H9 (cell line): ENCODE measurements at regions not wholly inside any gene's neighbourhood (a gene's known extent, or its start where the extent isn't known, plus 50 kb on each side); places are given as distances from the start of the nearest gene placed in this dataset.

ENCODE experiments used
- DNase-seq: peaks from one replicate; pipeline ENCODE4 v3.0.0-alpha.2; 2017
- H2AFZ ChIP-seq: one replicate; pipeline ENCODE4 v1.6.1; 2013; ENCODE audit warnings: mild to moderate bottlenecking, low read length, control low read depth, moderate library complexity
- H2AK5ac ChIP-seq: 2 replicates; pipeline ENCODE4 v1.6.1; 2013; ENCODE audit warnings: low read length, control low read depth, mixed read lengths; ENCODE audit not compliant: insufficient read length
- H2BK120ac ChIP-seq: one replicate; pipeline ENCODE4 v1.6.1; 2013; ENCODE audit warnings: low read depth, mild to moderate bottlenecking, low read length, control low read depth, inconsistent platforms; ENCODE audit not compliant: poor library complexity, severe bottlenecking
- H2BK12ac ChIP-seq: 2 replicates; pipeline ENCODE4 v1.6.1; 2013; ENCODE audit warnings: low read length, control low read depth, mixed read lengths, low read depth; ENCODE audit not compliant: insufficient read length
- H2BK15ac ChIP-seq: 2 replicates; pipeline ENCODE4 v1.6.1; 2013; ENCODE audit warnings: low read depth, low read length, control low read depth
- H2BK20ac ChIP-seq: one replicate; pipeline ENCODE4 v1.6.1; 2013; ENCODE audit warnings: low read depth, mild to moderate bottlenecking, low read length, control low read depth, inconsistent platforms; ENCODE audit not compliant: poor library complexity, severe bottlenecking
- H2BK5ac ChIP-seq: 2 replicates; pipeline ENCODE4 v1.6.1; 2013; ENCODE audit warnings: low read length, control low read depth, mixed read lengths; ENCODE audit not compliant: insufficient read length
- H3K14ac ChIP-seq: 2 replicates; pipeline ENCODE4 v1.6.1; 2013; ENCODE audit warnings: low read length, control low read depth; ENCODE audit not compliant: insufficient read depth
- H3K18ac ChIP-seq: 2 replicates; pipeline ENCODE4 v1.6.1; 2013; ENCODE audit warnings: low read depth, mild to moderate bottlenecking, mixed read lengths, low read length, control low read depth; ENCODE audit not compliant: insufficient read length
- H3K23ac ChIP-seq: 2 replicates; pipeline ENCODE4 v1.6.1; 2013; ENCODE audit warnings: low read length, control low read depth, mixed read lengths, low read depth; ENCODE audit not compliant: insufficient read length
- H3K23me2 ChIP-seq: 2 replicates; pipeline ENCODE4 v1.6.1; 2013; ENCODE audit warnings: low read depth, mild to moderate bottlenecking, mixed read lengths, low read length, control low read depth; ENCODE audit not compliant: insufficient read length, poor library complexity, severe bottlenecking
- H3K27ac ChIP-seq: 2 replicates; pipeline ENCODE4 v1.5.1; 2013; ENCODE audit warnings: low read length, control low read depth, mixed read lengths, low read depth; ENCODE audit not compliant: insufficient read length
- H3K27me3 ChIP-seq: 2 replicates; pipeline ENCODE4 v1.6.1; 2013; ENCODE audit warnings: low read length, control low read depth, inconsistent platforms; ENCODE audit not compliant: insufficient read depth
- H3K4ac ChIP-seq: 2 replicates; pipeline ENCODE4 v1.6.1; 2013; ENCODE audit warnings: low read depth, mild to moderate bottlenecking, control low read depth, inconsistent platforms, low read length, moderate library complexity
- H3K4me1 ChIP-seq: 2 replicates; pipeline ENCODE4 v1.6.1; 2013; ENCODE audit warnings: low read length, control low read depth, inconsistent platforms; ENCODE audit not compliant: insufficient read depth
- H3K4me2 ChIP-seq: 2 replicates; pipeline ENCODE4 v1.6.1; 2013; ENCODE audit warnings: low read length, control low read depth, mixed read lengths; ENCODE audit not compliant: insufficient read length, insufficient read depth
- H3K56ac ChIP-seq: 2 replicates; pipeline ENCODE4 v1.6.1; 2013; ENCODE audit warnings: low read depth, mild to moderate bottlenecking, mixed read lengths, low read length, control low read depth; ENCODE audit not compliant: insufficient read length
- H3K79me1 ChIP-seq: 2 replicates; pipeline ENCODE4 v1.6.1; 2013; ENCODE audit warnings: low read depth, mild to moderate bottlenecking, moderate library complexity, low read length, control low read depth, inconsistent platforms; ENCODE audit not compliant: insufficient read depth, poor library complexity, severe bottlenecking
- H3K79me2 ChIP-seq: 2 replicates; pipeline ENCODE4 v1.6.1; 2013; ENCODE audit warnings: low read length, control low read depth, inconsistent platforms; ENCODE audit not compliant: insufficient read depth
- H3K9ac ChIP-seq: 2 replicates; pipeline ENCODE4 v1.6.1; 2013; ENCODE audit warnings: low read length, control low read depth, mixed read lengths; ENCODE audit not compliant: insufficient read length; ENCODE audit errors: extremely low read depth
- H3K9me3 ChIP-seq: one replicate; pipeline ENCODE4 v1.6.1; 2013; ENCODE audit warnings: low read depth, low read length, inconsistent platforms; ENCODE audit not compliant: control insufficient read depth
- H3T11ph ChIP-seq: one replicate; pipeline ENCODE4 v1.6.1; 2013; ENCODE audit warnings: mild to moderate bottlenecking, low read length, control low read depth, inconsistent platforms
- H4K20me1 ChIP-seq: one replicate; pipeline ENCODE4 v1.6.1; 2013; ENCODE audit not compliant: control insufficient read depth, insufficient read length, insufficient read depth
- H4K5ac ChIP-seq: 2 replicates; pipeline ENCODE4 v1.6.1; 2013; ENCODE audit warnings: low read depth, mild to moderate bottlenecking, mixed read lengths, low read length, control low read depth; ENCODE audit not compliant: insufficient read length
- H4K8ac ChIP-seq: replicated peaks from 2 replicates; pipeline ENCODE4 v1.6.1; 2013; ENCODE audit warnings: low read length, control low read depth, mixed read lengths, low read depth; ENCODE audit not compliant: insufficient read length
- H4K91ac ChIP-seq: 2 replicates; pipeline ENCODE4 v1.6.1; 2013; ENCODE audit warnings: low read depth, mild to moderate bottlenecking, moderate library complexity, mixed read lengths, low read length, control low read depth; ENCODE audit not compliant: insufficient read length
- H3K27ac Mint-ChIP-seq, 3 experiments: 2 replicates in 2 of 3; 3 replicates in 1 of 3; pipeline ENCODE4 v1.8.0; 2020 to 2021; ENCODE audit warnings: mixed read lengths in 3 of 3, mild to moderate bottlenecking in 1 of 3, moderate library complexity in 1 of 3
- H3K27me3 Mint-ChIP-seq: 2 replicates; pipeline ENCODE4 v1.8.0; 2021; ENCODE audit warnings: low read depth, mild to moderate bottlenecking, moderate library complexity, mixed read lengths
- H3K36me3 Mint-ChIP-seq, 3 experiments: 2 replicates in 2 of 3; 3 replicates in 1 of 3; pipeline ENCODE4 v1.8.0; 2020 to 2021; ENCODE audit warnings: low read depth in 3 of 3, mixed read lengths in 3 of 3; ENCODE audit not compliant: insufficient read depth in 1 of 3
- H3K4me1 Mint-ChIP-seq, 2 experiments: 2 replicates each; pipeline ENCODE4 v1.8.0; 2020; ENCODE audit warnings: mixed read lengths in 2 of 2
- H3K4me3 Mint-ChIP-seq, 2 experiments: 2 replicates in 1 of 2; 3 replicates in 1 of 2; pipeline ENCODE4 v1.8.0; 2020 to 2021; ENCODE audit warnings: mild to moderate bottlenecking in 2 of 2, mixed read lengths in 2 of 2, moderate library complexity in 1 of 2
- H3K9me3 Mint-ChIP-seq, 2 experiments: 2 replicates in 1 of 2; 3 replicates in 1 of 2; pipeline ENCODE4 v1.8.0; 2020; ENCODE audit warnings: mild to moderate bottlenecking in 2 of 2, mixed read lengths in 2 of 2, moderate library complexity in 1 of 2
- WGBS: extraction: QIAGEN DNeasy Blood & Tissue Kit; methylation state at CpG from one replicate; pipeline ENCODE4 v1.1.7; 2013; ENCODE audit warnings: missing lambda C conversion rate, low lambda C conversion rate, mixed read lengths; ENCODE audit not compliant: insufficient read length; ENCODE audit errors: extremely low coverage; 5-methylcytosine and 5-hydroxymethylcytosine counted together
- TF ChIP-seq, protein P1 (sequence below): fragments of 200-600 bp; sonication (generic); conservative IDR thresholded peaks from 3 replicates; pipeline ENCODE4 v1.8.0; 2021; ENCODE audit warnings: antibody characterized with exemption, mild to moderate bottlenecking

DNA sequence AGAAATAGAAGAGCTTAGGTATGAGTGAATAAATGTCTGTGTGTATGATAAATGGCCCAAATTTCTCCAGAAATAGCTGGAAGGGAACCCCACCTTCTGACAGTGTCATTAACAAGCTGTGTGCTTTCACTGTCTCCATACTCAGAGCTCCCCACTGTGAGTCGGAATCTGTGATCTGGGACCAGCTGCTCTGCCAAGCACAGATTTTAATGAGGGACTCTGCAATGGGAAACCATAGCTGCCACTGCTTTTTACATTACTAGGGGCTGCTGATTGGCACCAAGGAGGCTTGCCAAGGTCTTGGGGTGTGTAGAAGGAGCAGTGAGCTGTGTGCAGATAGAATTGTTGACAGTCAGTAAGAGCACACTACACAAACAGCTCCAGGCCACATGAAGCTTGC lies 244.2 kb upstream of the CCDC196 start:
- H3K4me1 ChIP-seq: no peaks in the 10 kb centered on the region
- no peak for DNase-seq
- H2AK5ac ChIP-seq: no peak overlapping the region
- no peak overlapping the region for H2BK15ac ChIP-seq
- no peak overlapping the region for H3K27ac ChIP-seq
- Mint-ChIP-seq H3K36me3 (no peaks in the 10 kb centered on the region), H3K27ac (no peak overlapping the region), H3K4me3 (no peak overlapping the region), H3K9me3 (no peaks in the 10 kb centered on the region), H3K27me3 (peaks cover 9% of the 10 kb centered on the region), H3K4me1 (peaks cover 10 to 15% of the 10 kb centered on the region in 2 experiments)
- H3K56ac ChIP-seq: no peak overlapping the region
- no peak overlapping the region for H3K4me2 ChIP-seq
- H2AFZ ChIP-seq: no peak overlapping the region
- H3K9me3 ChIP-seq: no peaks in the 10 kb centered on the region
- no peaks in the 10 kb centered on the region for H3K79me1 ChIP-seq
- no peak overlapping the region for H3K4ac ChIP-seq
- no peak overlapping the region for H3K14ac ChIP-seq
- no peak overlapping the region for H3K23ac ChIP-seq
- TF ChIP-seq, protein P1, sequence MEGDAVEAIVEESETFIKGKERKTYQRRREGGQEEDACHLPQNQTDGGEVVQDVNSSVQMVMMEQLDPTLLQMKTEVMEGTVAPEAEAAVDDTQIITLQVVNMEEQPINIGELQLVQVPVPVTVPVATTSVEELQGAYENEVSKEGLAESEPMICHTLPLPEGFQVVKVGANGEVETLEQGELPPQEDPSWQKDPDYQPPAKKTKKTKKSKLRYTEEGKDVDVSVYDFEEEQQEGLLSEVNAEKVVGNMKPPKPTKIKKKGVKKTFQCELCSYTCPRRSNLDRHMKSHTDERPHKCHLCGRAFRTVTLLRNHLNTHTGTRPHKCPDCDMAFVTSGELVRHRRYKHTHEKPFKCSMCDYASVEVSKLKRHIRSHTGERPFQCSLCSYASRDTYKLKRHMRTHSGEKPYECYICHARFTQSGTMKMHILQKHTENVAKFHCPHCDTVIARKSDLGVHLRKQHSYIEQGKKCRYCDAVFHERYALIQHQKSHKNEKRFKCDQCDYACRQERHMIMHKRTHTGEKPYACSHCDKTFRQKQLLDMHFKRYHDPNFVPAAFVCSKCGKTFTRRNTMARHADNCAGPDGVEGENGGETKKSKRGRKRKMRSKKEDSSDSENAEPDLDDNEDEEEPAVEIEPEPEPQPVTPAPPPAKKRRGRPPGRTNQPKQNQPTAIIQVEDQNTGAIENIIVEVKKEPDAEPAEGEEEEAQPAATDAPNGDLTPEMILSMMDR: no peak
- H4K91ac ChIP-seq: no peak overlapping the region
- no peak overlapping the region for H2BK12ac ChIP-seq
- H4K5ac ChIP-seq: no peak overlapping the region
- no peak overlapping the region for H2BK5ac ChIP-seq
- WGBS: no CpG with 5 or more reads among the region's 1 CpG
- no peak overlapping the region for H3K18ac ChIP-seq
- no peaks in the 10 kb centered on the region for H3K23me2 ChIP-seq
- no peaks in the 10 kb centered on the region for H4K20me1 ChIP-seq
- no peak overlapping the region for H2BK20ac ChIP-seq
- no peaks in the 10 kb centered on the region for H3K27me3 ChIP-seq
- no peak overlapping the region for H3K9ac ChIP-seq
- H3T11ph ChIP-seq: no peak overlapping the region
- H4K8ac ChIP-seq: no peak overlapping the region
- no peaks in the 10 kb centered on the region for H3K79me2 ChIP-seq
- no peak overlapping the region for H2BK120ac ChIP-seq
